Prostate gland (tissue), 2 donors: ENCODE measurements at regions not wholly inside any gene's neighbourhood (a gene's known extent, or its start where the extent isn't known, plus 50 kb on each side); places are given as distances from the start of the nearest gene placed in this dataset.

ENCODE experiments used
- POLR2A ChIP-seq: fragments of 450-650 bp; IDR thresholded peaks from one replicate; pipeline ENCODE4 v1.6.1; 2016; ENCODE audit warnings: antibody characterized with exemption, mild to moderate bottlenecking
- TF ChIP-seq, protein P1 (sequence below), 4 experiments: fragments of 200-600 bp in 2 of 4; fragments of 450-650 bp in 2 of 4; sonication (generic) in 2 of 4; IDR thresholded peaks; 1 replicate in 3 of 4; 2 replicates in 1 of 4; pipeline ENCODE4 v1.5.1; 2016 to 2019; ENCODE audit warnings: antibody characterized with exemption in 4 of 4, mild to moderate bottlenecking in 2 of 4, moderate library complexity in 2 of 4

DNA sequence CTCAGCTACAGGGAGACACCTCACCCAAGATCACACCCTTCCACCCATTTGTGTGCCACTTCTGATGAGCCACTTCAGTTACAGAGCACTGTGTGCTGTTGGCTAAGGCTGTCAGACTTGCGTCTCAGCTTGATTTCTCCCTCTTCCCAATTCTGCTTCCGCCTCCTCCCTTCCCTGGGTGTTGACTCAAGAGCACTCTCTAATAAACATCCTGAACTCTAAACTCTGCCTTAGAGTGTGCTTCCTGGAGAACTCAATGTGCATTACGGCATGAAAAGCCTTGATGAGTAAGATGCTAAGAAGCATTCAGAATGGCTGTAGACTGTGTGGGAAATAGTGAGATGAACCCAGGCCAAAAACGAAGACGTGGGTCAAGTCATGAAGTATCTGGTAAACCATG is 54.9 kb upstream of the S1PR1 start:
- TF ChIP-seq, protein P1, sequence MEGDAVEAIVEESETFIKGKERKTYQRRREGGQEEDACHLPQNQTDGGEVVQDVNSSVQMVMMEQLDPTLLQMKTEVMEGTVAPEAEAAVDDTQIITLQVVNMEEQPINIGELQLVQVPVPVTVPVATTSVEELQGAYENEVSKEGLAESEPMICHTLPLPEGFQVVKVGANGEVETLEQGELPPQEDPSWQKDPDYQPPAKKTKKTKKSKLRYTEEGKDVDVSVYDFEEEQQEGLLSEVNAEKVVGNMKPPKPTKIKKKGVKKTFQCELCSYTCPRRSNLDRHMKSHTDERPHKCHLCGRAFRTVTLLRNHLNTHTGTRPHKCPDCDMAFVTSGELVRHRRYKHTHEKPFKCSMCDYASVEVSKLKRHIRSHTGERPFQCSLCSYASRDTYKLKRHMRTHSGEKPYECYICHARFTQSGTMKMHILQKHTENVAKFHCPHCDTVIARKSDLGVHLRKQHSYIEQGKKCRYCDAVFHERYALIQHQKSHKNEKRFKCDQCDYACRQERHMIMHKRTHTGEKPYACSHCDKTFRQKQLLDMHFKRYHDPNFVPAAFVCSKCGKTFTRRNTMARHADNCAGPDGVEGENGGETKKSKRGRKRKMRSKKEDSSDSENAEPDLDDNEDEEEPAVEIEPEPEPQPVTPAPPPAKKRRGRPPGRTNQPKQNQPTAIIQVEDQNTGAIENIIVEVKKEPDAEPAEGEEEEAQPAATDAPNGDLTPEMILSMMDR (IDR thresholded peaks at IDR 0.05) = no peak
- TF ChIP-seq POLR2A = no peak
